ENCODE measurements at regions not wholly inside any gene's neighbourhood (a gene's known extent, or its start where the extent isn't known, plus 50 kb on each side); places are given as distances from the start of the nearest gene placed in this dataset.

DNA sequence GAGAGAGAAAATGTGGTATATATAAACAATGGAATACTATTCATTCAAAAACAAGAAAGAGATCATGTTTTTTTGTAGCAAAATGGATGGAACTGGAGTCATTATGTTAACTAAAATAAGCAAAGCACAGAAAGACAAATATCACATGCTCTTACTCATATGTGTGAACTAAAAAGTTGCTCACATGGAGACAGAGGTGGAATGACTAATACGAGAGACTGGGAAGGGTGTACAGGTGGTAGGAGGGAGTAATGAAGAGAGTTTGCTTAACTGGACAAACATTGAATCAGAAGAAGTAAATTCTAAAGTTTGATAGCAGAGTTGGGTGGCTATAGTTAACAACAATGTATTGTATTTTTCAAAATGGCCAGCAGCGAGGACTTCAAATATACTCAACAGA, 1080.7 kb upstream of the CHAC2 start:
- ATAC-seq (replicated peaks in 1 of 4) (no peak), DNase-seq (no peak)
- Mint-ChIP-seq H3K27ac (no peak overlapping the region), H3K4me1 (no peaks in the 10 kb centered on the region), H3K27me3 (no peaks in the 10 kb centered on the region), H3K9me3 (peaks cover 10 to 27% (median 13%) of the 10 kb centered on the region in 3 donors), H3K4me3 (no peak overlapping the region), H3K36me3 (no peaks in the 10 kb centered on the region)
- no CpG with 5 or more reads among the region's 2 CpGs for WGBS (ENCODE audit: insufficient coverage)
- no peaks in the 10 kb centered on the region for H3K4me1 ChIP-seq (ENCODE audit: control insufficient read depth in 1 of 2, extremely low read depth in 1 of 2, insufficient read depth in 2 of 2, low read length in 2 of 2)
- CTCF ChIA-PET, result no interaction called here
- peaks cover 2% of the 10 kb centered on the region for H3K9me3 ChIP-seq
- no peaks in the 10 kb centered on the region for H3K36me3 ChIP-seq (ENCODE audit: control insufficient read depth in 2 of 2, extremely low read depth in 1 of 2, insufficient read depth in 1 of 2, low read length in 1 of 2)
- H3K27ac ChIP-seq (ENCODE audit: low read length), result no peak overlapping the region
- H3K4me3 ChIP-seq (ENCODE audit: control insufficient read depth in 1 of 2, extremely low read depth in 1 of 2, low read length in 1 of 2), result no peak overlapping the region
- H3K27me3 ChIP-seq (replicated peaks in 1 of 2; ENCODE audit: control insufficient read depth in 2 of 2, extremely low read depth in 1 of 2, insufficient read depth in 2 of 2, low read length in 1 of 2), result no peaks in the 10 kb centered on the region
- POLR2A ChIA-PET, result no interaction called here

GRCh38 chr2:52676056-52676455, 1091.5 kb upstream of the CHAC2 start:
- CTCF ChIA-PET, result no interaction called here
- POLR2A ChIA-PET, result no interaction called here
- no peak overlapping the region for H3K4me3 ChIP-seq (ENCODE audit: control insufficient read depth in 1 of 2, extremely low read depth in 1 of 2, low read length in 1 of 2)
- Mint-ChIP-seq H3K4me1 (no peaks in the 10 kb centered on the region), H3K36me3 (no peaks in the 10 kb centered on the region), H3K4me3 (no peak overlapping the region), H3K9me3 (peaks cover 6 to 17% (median 8%) of the 10 kb centered on the region in 3 donors), H3K27me3 (no peaks in the 10 kb centered on the region), H3K27ac (no peak overlapping the region)
- DNase-seq (no peak), ATAC-seq (replicated peaks in 1 of 4) (no peak)
- H3K36me3 ChIP-seq (ENCODE audit: control insufficient read depth in 2 of 2, extremely low read depth in 1 of 2, insufficient read depth in 1 of 2, low read length in 1 of 2), result no peaks in the 10 kb centered on the region
- no peaks in the 10 kb centered on the region for H3K4me1 ChIP-seq (ENCODE audit: control insufficient read depth in 1 of 2, extremely low read depth in 1 of 2, insufficient read depth in 2 of 2, low read length in 2 of 2)
- H3K9me3 ChIP-seq, result no peaks in the 10 kb centered on the region
- no peaks in the 10 kb centered on the region for H3K27me3 ChIP-seq (replicated peaks in 1 of 2; ENCODE audit: control insufficient read depth in 2 of 2, extremely low read depth in 1 of 2, insufficient read depth in 2 of 2, low read length in 1 of 2)
- no peak overlapping the region for H3K27ac ChIP-seq (ENCODE audit: low read length)
- WGBS (ENCODE audit: insufficient coverage), result 100% methylated on average over 2 of the region's 2 CpGs

- no peaks in the 10 kb centered on the region for H3K36me3 Mint-ChIP-seq
- Histone ChIP-seq H3K4me1 (ENCODE audit: control insufficient read depth in 1 of 2, extremely low read depth in 1 of 2, insufficient read depth in 2 of 2, low read length in 2 of 2) (no peaks in the 10 kb centered on the region), H3K36me3 (ENCODE audit: control insufficient read depth in 2 of 2, extremely low read depth in 1 of 2, insufficient read depth in 1 of 2, low read length in 1 of 2) (no peaks in the 10 kb centered on the region), H3K27ac (ENCODE audit: low read length) (no peak overlapping the region), H3K27me3 (replicated peaks in 1 of 2; ENCODE audit: control insufficient read depth in 2 of 2, extremely low read depth in 1 of 2, insufficient read depth in 2 of 2, low read length in 1 of 2) (no peaks in the 10 kb centered on the region), H3K4me3 (ENCODE audit: control insufficient read depth in 1 of 2, extremely low read depth in 1 of 2, low read length in 1 of 2) (no peak overlapping the region), H3K9me3 (no peaks in the 10 kb centered on the region)
- no peak for ATAC-seq (replicated peaks in 1 of 4)
- peaks cover 8 to 13% (median 11%) of the 10 kb centered on the region in 3 donors for H3K9me3 Mint-ChIP-seq
- no CpG with 5 or more reads among the region's 1 CpG for WGBS (ENCODE audit: insufficient coverage)
- no peak overlapping the region for H3K27ac Mint-ChIP-seq
- POLR2A ChIA-PET, result no interaction called here
- DNase-seq, result no peak
- CTCF ChIA-PET, result interaction anchor here in 1 of 2 donors (0.6 kb wide), 1 partner anchor 203 kb away, joined by 3 read pairs; no protein-coding TSS in a partner anchor
- no peak overlapping the region for H3K4me3 Mint-ChIP-seq
- H3K4me1 Mint-ChIP-seq, result no peaks in the 10 kb centered on the region
- no peaks in the 10 kb centered on the region for H3K27me3 Mint-ChIP-seq
These were observed 1098.9 kb upstream of the CHAC2 start for GRCh38 chr2:52668724-52669123.

DNA sequence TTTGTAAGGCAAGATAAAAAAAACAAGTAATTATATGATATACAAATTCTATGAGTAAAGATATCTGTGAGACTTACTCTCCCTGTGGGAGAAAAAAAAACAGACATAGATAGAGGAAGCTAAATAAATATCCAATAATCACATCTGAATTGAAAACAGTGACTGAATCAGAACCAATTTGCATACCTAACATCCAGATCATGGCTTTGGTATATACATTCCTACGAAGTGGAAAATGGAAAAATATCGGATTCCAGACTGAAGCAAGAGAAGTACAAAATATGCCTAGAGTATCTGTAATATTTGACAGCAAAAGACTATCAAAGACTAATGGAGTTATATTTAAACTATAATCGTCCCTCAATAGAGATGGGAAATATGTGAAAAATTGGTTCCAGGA, 1108.1 kb upstream of the CHAC2 start:
- H3K9me3 Mint-ChIP-seq, result peaks cover 3 to 15% (median 13%) of the 10 kb centered on the region in 3 donors
- H3K4me1 Mint-ChIP-seq, result no peaks in the 10 kb centered on the region
- Histone ChIP-seq H3K36me3 (ENCODE audit: control insufficient read depth in 2 of 2, extremely low read depth in 1 of 2, insufficient read depth in 1 of 2, low read length in 1 of 2) (no peaks in the 10 kb centered on the region), H3K27ac (ENCODE audit: low read length) (no peak overlapping the region), H3K4me3 (ENCODE audit: control insufficient read depth in 1 of 2, extremely low read depth in 1 of 2, low read length in 1 of 2) (no peak overlapping the region), H3K27me3 (replicated peaks in 1 of 2; ENCODE audit: control insufficient read depth in 2 of 2, extremely low read depth in 1 of 2, insufficient read depth in 2 of 2, low read length in 1 of 2) (no peaks in the 10 kb centered on the region), H3K9me3 (peaks cover 4% of the 10 kb centered on the region), H3K4me1 (ENCODE audit: control insufficient read depth in 1 of 2, extremely low read depth in 1 of 2, insufficient read depth in 2 of 2, low read length in 2 of 2) (no peaks in the 10 kb centered on the region)
- ATAC-seq (replicated peaks in 1 of 4), result no peak
- no peak for DNase-seq
- H3K27ac Mint-ChIP-seq, result no peak overlapping the region
- H3K27me3 Mint-ChIP-seq, result no peaks in the 10 kb centered on the region
- POLR2A ChIA-PET, result no interaction called here
- no peaks in the 10 kb centered on the region for H3K36me3 Mint-ChIP-seq
- no peak overlapping the region for H3K4me3 Mint-ChIP-seq
- no CpG with 5 or more reads among the region's 3 CpGs for WGBS (ENCODE audit: insufficient coverage)
- CTCF ChIA-PET, result interaction anchor here in 1 of 2 donors (0.5 kb wide), 1 partner anchor 1241 kb away, joined by 3 read pairs; no protein-coding TSS in a partner anchor

- H3K4me1 Mint-ChIP-seq, result no peaks in the 10 kb centered on the region
- H3K27ac Mint-ChIP-seq, result no peak overlapping the region
- ChIA-PET CTCF (no interaction called here), POLR2A (no interaction called here)
- no peak for DNase-seq
- no peak overlapping the region for H3K4me3 Mint-ChIP-seq
- no peak for ATAC-seq (replicated peaks in 1 of 4)
- H3K27me3 Mint-ChIP-seq, result no peaks in the 10 kb centered on the region
- H3K36me3 Mint-ChIP-seq, result no peaks in the 10 kb centered on the region
- Histone ChIP-seq H3K27ac (ENCODE audit: low read length) (no peak overlapping the region), H3K4me3 (ENCODE audit: control insufficient read depth in 1 of 2, extremely low read depth in 1 of 2, low read length in 1 of 2) (no peak overlapping the region), H3K9me3 (peaks cover 4% of the 10 kb centered on the region), H3K36me3 (ENCODE audit: control insufficient read depth in 2 of 2, extremely low read depth in 1 of 2, insufficient read depth in 1 of 2, low read length in 1 of 2) (no peaks in the 10 kb centered on the region), H3K27me3 (replicated peaks in 1 of 2; ENCODE audit: control insufficient read depth in 2 of 2, extremely low read depth in 1 of 2, insufficient read depth in 2 of 2, low read length in 1 of 2) (no peaks in the 10 kb centered on the region), H3K4me1 (ENCODE audit: control insufficient read depth in 1 of 2, extremely low read depth in 1 of 2, insufficient read depth in 2 of 2, low read length in 2 of 2) (no peaks in the 10 kb centered on the region)
- peaks cover 3 to 20% (median 15%) of the 10 kb centered on the region in 3 donors for H3K9me3 Mint-ChIP-seq
- no CpG with 5 or more reads among the region's 1 CpG for WGBS (ENCODE audit: insufficient coverage)
These were observed 1109.0 kb upstream of the CHAC2 start for GRCh38 chr2:52658598-52658997.

DNA sequence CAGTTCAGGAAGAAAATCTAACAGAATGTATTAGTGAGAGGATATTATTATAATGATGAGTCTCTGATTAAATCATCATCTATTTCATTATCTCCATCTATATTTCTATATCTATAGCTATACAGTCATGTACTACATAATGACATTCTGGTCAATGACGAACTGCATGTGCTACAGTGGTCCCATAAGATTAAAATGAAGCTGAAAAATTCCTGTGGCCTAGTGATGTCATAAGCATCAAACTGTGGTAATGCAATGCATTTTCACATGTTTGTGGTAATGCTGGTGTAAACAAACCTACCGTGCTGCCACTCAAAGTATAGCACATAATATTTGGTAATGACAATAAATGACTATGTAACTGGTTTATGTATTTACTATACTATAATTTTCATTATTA, 1127.9 kb upstream of the CHAC2 start:
- POLR2A ChIA-PET, result no interaction called here
- no peak for ATAC-seq (replicated peaks in 1 of 4)
- no peaks in the 10 kb centered on the region for H3K9me3 ChIP-seq
- no peaks in the 10 kb centered on the region for H3K4me1 Mint-ChIP-seq
- H3K27me3 Mint-ChIP-seq, result no peaks in the 10 kb centered on the region
- H3K27ac ChIP-seq (ENCODE audit: low read length), result no peak overlapping the region
- no peak overlapping the region for H3K4me3 Mint-ChIP-seq
- H3K27ac Mint-ChIP-seq, result no peak overlapping the region
- no peak for DNase-seq
- H3K27me3 ChIP-seq (replicated peaks in 1 of 2; ENCODE audit: control insufficient read depth in 2 of 2, extremely low read depth in 1 of 2, insufficient read depth in 2 of 2, low read length in 1 of 2), result no peaks in the 10 kb centered on the region
- H3K36me3 ChIP-seq (ENCODE audit: control insufficient read depth in 2 of 2, extremely low read depth in 1 of 2, insufficient read depth in 1 of 2, low read length in 1 of 2), result no peaks in the 10 kb centered on the region
- peaks cover 7 to 16% (median 10%) of the 10 kb centered on the region in 3 donors for H3K9me3 Mint-ChIP-seq
- CTCF ChIA-PET, result no interaction called here
- no peaks in the 10 kb centered on the region for H3K36me3 Mint-ChIP-seq
- WGBS (ENCODE audit: insufficient coverage), result no CpG with 5 or more reads among the region's 2 CpGs
- H3K4me3 ChIP-seq (ENCODE audit: control insufficient read depth in 1 of 2, extremely low read depth in 1 of 2, low read length in 1 of 2), result no peak overlapping the region
- no peaks in the 10 kb centered on the region for H3K4me1 ChIP-seq (ENCODE audit: control insufficient read depth in 1 of 2, extremely low read depth in 1 of 2, insufficient read depth in 2 of 2, low read length in 2 of 2)

- Histone ChIP-seq H3K36me3 (ENCODE audit: control insufficient read depth in 2 of 2, extremely low read depth in 1 of 2, insufficient read depth in 1 of 2, low read length in 1 of 2) (no peaks in the 10 kb centered on the region), H3K9me3 (no peaks in the 10 kb centered on the region), H3K27me3 (replicated peaks in 1 of 2; ENCODE audit: control insufficient read depth in 2 of 2, extremely low read depth in 1 of 2, insufficient read depth in 2 of 2, low read length in 1 of 2) (no peaks in the 10 kb centered on the region), H3K4me1 (ENCODE audit: control insufficient read depth in 1 of 2, extremely low read depth in 1 of 2, insufficient read depth in 2 of 2, low read length in 2 of 2) (no peaks in the 10 kb centered on the region), H3K27ac (ENCODE audit: low read length) (no peak overlapping the region), H3K4me3 (ENCODE audit: control insufficient read depth in 1 of 2, extremely low read depth in 1 of 2, low read length in 1 of 2) (no peak overlapping the region)
- ATAC-seq (replicated peaks in 1 of 4) (no peak), DNase-seq (no peak)
- Mint-ChIP-seq H3K36me3 (no peaks in the 10 kb centered on the region), H3K27me3 (no peaks in the 10 kb centered on the region), H3K9me3 (peaks cover 9 to 22% (median 16%) of the 10 kb centered on the region in 3 donors), H3K4me3 (no peak overlapping the region), H3K27ac (no peak overlapping the region), H3K4me1 (no peaks in the 10 kb centered on the region)
- CTCF ChIA-PET, result no interaction called here
- POLR2A ChIA-PET, result no interaction called here
- 73% methylated on average over 6 of the region's 6 CpGs for WGBS (ENCODE audit: insufficient coverage)
These were observed 1135.1 kb upstream of the CHAC2 start for GRCh38 chr2:52632543-52632942.
